Panc1 (cell line): ENCODE measurements at regions not wholly inside any gene's neighbourhood (a gene's known extent, or its start where the extent isn't known, plus 50 kb on each side); places are given as distances from the start of the nearest gene placed in this dataset.

Source experiments
- ATAC-seq: fragments of 200-7000 bp; cut with Tn5 transposase; 2 replicates; pipeline ENCODE4 v1.9.1; 2020; ENCODE audit warnings: mild to moderate bottlenecking, moderate library complexity
- BruUV-seq: library from RNA; stranded (reverse); fragments of 400-500 nt; replicated peaks from 2 replicates; lab custom pipeline; 2021; lab: Mats Ljungman, UMichigan
- CTCF ChIA-PET: fragments of 300-600 bp; sonication (Branson Sonifier 250); formaldehyde crosslinking; loops from one replicate; lab custom pipeline; 2022; ENCODE audit warnings: antibody characterized with exemption; lab: Charles Lee
- POLR2A ChIA-PET: fragments of 300-600 bp; sonication (Branson Sonifier 250); formaldehyde crosslinking; loops from one replicate; lab custom pipeline; 2022; ENCODE audit warnings: antibody characterized with exemption; lab: Charles Lee
- DNase-seq: peaks from one replicate; pipeline ENCODE4 v3.0.0-alpha.2; 2010; ENCODE audit warnings: low read depth, low spot score
- H3K27ac ChIP-seq: 2 replicates; pipeline ENCODE4 v1.5.1; 2011; ENCODE audit warnings: mild to moderate bottlenecking, low read length, inconsistent platforms
- H3K27me3 ChIP-seq: fragments of 200-500 bp; sonication (Bioruptor generic); 2 replicates; pipeline ENCODE4 v1.6.0; 2014; ENCODE audit warnings: low read length, inconsistent platforms; ENCODE audit not compliant: control insufficient read depth, insufficient read depth
- H3K36me3 ChIP-seq: fragments of 200-500 bp; sonication (Bioruptor generic); 2 replicates; pipeline ENCODE4 v1.5.1; 2014; ENCODE audit warnings: inconsistent platforms, mild to moderate bottlenecking, low read length, moderate library complexity; ENCODE audit not compliant: control insufficient read depth, insufficient read depth
- H3K4me1 ChIP-seq: 2 replicates; pipeline ENCODE4 v1.5.1; 2011; ENCODE audit warnings: inconsistent platforms, mild to moderate bottlenecking, low read length, moderate library complexity; ENCODE audit not compliant: control insufficient read depth, insufficient read depth
- H3K4me3 ChIP-seq, 2 experiments: 2 replicates each; pipeline ENCODE4 v1.5.1; 2011 to 2012; ENCODE audit warnings: low read depth in 2 of 2, low read length in 2 of 2, mild to moderate bottlenecking in 2 of 2, inconsistent platforms in 1 of 2, moderate library complexity in 1 of 2
- H3K9me3 ChIP-seq: fragments of 200-500 bp; sonication (Bioruptor generic); 2 replicates; pipeline ENCODE4 v1.5.1; 2014; ENCODE audit warnings: low read depth, mild to moderate bottlenecking, inconsistent platforms, low read length, moderate library complexity; ENCODE audit not compliant: control insufficient read depth, insufficient read depth
- POLR2AphosphoS5 ChIP-seq: IDR thresholded peaks from 2 replicates; pipeline ENCODE4 v1.6.1; 2012; ENCODE audit warnings: mild to moderate bottlenecking, low read depth, low read length, moderate library complexity
- SIN3A ChIP-seq: IDR thresholded peaks from 2 replicates; pipeline ENCODE4 v1.6.1; 2012; ENCODE audit warnings: low read depth, mild to moderate bottlenecking, low read length, moderate library complexity, borderline replicate concordance; ENCODE audit not compliant: insufficient read depth
- TCF7L2 ChIP-seq: IDR thresholded peaks from 2 replicates; pipeline ENCODE4 v1.6.1; 2011; ENCODE audit warnings: mild to moderate bottlenecking, low read depth, low read length, inconsistent platforms
- in situ Hi-C: cut with HindIII; loops from 2 replicates; pipeline ENCODE4 v1.10.0; 2016; ENCODE audit warnings: low sequenced_read_pairs, low pct_unique_long_range_greater_than_20kb
- intact Hi-C: fragments of 100-400 bp; cut with micrococcal nuclease; formaldehyde crosslinking; loops from one replicate; pipeline ENCODE4 v1.10.0; 2022; ENCODE audit not compliant: unreplicated experiment
- TF ChIP-seq, protein P1 (sequence below), 2 experiments: IDR thresholded peaks; 2 replicates each; pipeline ENCODE4 v1.6.1; 2011 to 2012; ENCODE audit warnings: low read depth in 2 of 2, control low read depth in 1 of 2, low read length in 1 of 2, mild to moderate bottlenecking in 1 of 2, moderate library complexity in 1 of 2; ENCODE audit not compliant: insufficient read depth in 1 of 2
- TF ChIP-seq, protein P2 (sequence below): fragments of 450-650 bp; IDR thresholded peaks from 2 replicates; pipeline ENCODE4 v1.5.1; 2017; ENCODE audit warnings: mild to moderate bottlenecking

DNA sequence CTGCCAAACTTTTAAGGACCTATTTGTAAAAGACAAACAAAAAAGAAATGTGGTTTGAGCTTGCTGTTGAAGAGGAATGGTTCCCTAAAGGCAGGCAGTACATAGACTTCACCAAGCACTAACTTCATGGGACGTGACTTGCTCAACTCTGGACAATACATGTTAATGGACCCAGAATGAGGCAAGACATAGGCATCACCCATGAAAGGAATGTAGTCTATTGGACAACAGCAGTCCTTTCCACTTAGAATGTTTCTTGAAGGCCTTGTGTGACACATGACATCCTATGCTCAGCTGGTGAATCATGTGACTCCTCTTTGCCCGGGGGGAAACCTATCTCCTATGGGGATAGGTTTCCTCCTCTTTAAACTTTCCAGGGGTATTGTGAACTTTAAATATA is 246.4 kb upstream of the BLID start:
- TF ChIP-seq TCF7L2 = no peak
- no peak for TF ChIP-seq POLR2AphosphoS5
- no peak for TF ChIP-seq SIN3A
- TF ChIP-seq, protein P1, sequence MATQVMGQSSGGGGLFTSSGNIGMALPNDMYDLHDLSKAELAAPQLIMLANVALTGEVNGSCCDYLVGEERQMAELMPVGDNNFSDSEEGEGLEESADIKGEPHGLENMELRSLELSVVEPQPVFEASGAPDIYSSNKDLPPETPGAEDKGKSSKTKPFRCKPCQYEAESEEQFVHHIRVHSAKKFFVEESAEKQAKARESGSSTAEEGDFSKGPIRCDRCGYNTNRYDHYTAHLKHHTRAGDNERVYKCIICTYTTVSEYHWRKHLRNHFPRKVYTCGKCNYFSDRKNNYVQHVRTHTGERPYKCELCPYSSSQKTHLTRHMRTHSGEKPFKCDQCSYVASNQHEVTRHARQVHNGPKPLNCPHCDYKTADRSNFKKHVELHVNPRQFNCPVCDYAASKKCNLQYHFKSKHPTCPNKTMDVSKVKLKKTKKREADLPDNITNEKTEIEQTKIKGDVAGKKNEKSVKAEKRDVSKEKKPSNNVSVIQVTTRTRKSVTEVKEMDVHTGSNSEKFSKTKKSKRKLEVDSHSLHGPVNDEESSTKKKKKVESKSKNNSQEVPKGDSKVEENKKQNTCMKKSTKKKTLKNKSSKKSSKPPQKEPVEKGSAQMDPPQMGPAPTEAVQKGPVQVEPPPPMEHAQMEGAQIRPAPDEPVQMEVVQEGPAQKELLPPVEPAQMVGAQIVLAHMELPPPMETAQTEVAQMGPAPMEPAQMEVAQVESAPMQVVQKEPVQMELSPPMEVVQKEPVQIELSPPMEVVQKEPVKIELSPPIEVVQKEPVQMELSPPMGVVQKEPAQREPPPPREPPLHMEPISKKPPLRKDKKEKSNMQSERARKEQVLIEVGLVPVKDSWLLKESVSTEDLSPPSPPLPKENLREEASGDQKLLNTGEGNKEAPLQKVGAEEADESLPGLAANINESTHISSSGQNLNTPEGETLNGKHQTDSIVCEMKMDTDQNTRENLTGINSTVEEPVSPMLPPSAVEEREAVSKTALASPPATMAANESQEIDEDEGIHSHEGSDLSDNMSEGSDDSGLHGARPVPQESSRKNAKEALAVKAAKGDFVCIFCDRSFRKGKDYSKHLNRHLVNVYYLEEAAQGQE (IDR thresholded peaks at IDR 0.05; ENCODE audit: insufficient read depth in 1 of 2, low read depth in 2 of 2, low read length in 1 of 2) = no peak
- TF ChIP-seq, protein P2, sequence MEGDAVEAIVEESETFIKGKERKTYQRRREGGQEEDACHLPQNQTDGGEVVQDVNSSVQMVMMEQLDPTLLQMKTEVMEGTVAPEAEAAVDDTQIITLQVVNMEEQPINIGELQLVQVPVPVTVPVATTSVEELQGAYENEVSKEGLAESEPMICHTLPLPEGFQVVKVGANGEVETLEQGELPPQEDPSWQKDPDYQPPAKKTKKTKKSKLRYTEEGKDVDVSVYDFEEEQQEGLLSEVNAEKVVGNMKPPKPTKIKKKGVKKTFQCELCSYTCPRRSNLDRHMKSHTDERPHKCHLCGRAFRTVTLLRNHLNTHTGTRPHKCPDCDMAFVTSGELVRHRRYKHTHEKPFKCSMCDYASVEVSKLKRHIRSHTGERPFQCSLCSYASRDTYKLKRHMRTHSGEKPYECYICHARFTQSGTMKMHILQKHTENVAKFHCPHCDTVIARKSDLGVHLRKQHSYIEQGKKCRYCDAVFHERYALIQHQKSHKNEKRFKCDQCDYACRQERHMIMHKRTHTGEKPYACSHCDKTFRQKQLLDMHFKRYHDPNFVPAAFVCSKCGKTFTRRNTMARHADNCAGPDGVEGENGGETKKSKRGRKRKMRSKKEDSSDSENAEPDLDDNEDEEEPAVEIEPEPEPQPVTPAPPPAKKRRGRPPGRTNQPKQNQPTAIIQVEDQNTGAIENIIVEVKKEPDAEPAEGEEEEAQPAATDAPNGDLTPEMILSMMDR = no peak
- H3K4me3 ChIP-seq = no peak overlapping the region
- CTCF ChIA-PET = no interaction called here
- DNase-seq (no peak), ATAC-seq (no peak)
- no peaks in the 10 kb centered on the region for H3K9me3 ChIP-seq
- no TSS peak for BruUV-seq
- in situ Hi-C loops (no loop called here), intact Hi-C loops (no loop called here)
- H3K4me1 ChIP-seq = no peaks in the 10 kb centered on the region
- no peak overlapping the region for H3K27ac ChIP-seq
- H3K27me3 ChIP-seq = no peaks in the 10 kb centered on the region; the same call in 1 of the 2 replicates
- POLR2A ChIA-PET = no interaction called here
- H3K36me3 ChIP-seq = no peaks in the 10 kb centered on the region

DNA sequence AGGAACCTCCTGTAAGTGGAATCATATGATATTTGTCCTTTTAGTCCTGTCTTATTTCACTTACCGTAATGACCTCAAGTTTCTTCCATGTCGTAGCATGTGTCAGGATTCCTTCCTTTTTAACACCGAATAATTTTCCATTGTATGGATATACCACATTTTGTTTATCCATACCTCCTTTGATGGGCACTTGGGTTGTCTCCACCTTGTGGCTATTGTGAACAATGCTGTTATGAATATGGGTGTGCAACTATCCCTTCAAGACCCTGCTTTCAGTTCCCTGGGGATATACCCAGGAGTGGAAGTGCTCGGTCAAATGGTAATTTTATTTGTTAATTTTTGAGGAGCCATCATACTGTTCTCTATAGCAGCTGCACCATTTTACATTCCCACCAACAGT is 244.9 kb upstream of the BLID start:
- Histone ChIP-seq H3K27ac (no peak overlapping the region), H3K9me3 (no peaks in the 10 kb centered on the region), H3K4me3 (no peak overlapping the region), H3K27me3 (no peaks in the 10 kb centered on the region; the same call in 1 of the 2 replicates), H3K4me1 (no peaks in the 10 kb centered on the region), H3K36me3 (no peaks in the 10 kb centered on the region)
- ChIA-PET CTCF (no interaction called here), POLR2A (no interaction called here)
- DNase-seq (no peak), ATAC-seq (no peak)
- no TSS peak for BruUV-seq
- intact Hi-C loops = no loop called here
- no peak for TF ChIP-seq SIN3A
- TF ChIP-seq, protein P2 = peak; percentile 47
- in situ Hi-C loops = no loop called here
